Hematopoietic multipotent progenitor cell treated with erythropoietin and hydrocortisone succinate and interleukin-3 and kit ligand, for 8 days (in vitro differentiated cells): ENCODE measurements at regions not wholly inside any gene's neighbourhood (a gene's known extent, or its start where the extent isn't known, plus 50 kb on each side); places are given as distances from the start of the nearest gene placed in this dataset.
"Not testable (repeated sequence)": the region's sequence is repeated elsewhere in the genome, so short reads cannot be mapped to it uniquely, and the experiment has no call there.

Source experiments
- DNase-seq: peaks from one replicate; pipeline ENCODE4 v3.0.0-alpha.2; 2015

- DNase-seq = no peak
Measured at GRCh38 chr14:43665570-43666267, 841.4 kb downstream of the FSCB start.

- DNase-seq = not testable (repeated sequence)
Measured at GRCh38 chr14:43655194-43655593, 851.9 kb downstream of the FSCB start.

GRCh38 chr14:43651896-43652295 lies 855.2 kb downstream of the FSCB start:
- no peak for DNase-seq

GRCh38 chr14:43651185-43651787 lies 855.8 kb downstream of the FSCB start:
- no peak for DNase-seq

GRCh38 chr14:43649508-43649907 lies 857.6 kb downstream of the FSCB start:
- DNase-seq = no peak

- DNase-seq = peak; percentile 2
Measured at GRCh38 chr14:43647302-43647701, 859.8 kb downstream of the FSCB start.

GRCh38 chr14:43640718-43641267 lies 866.3 kb downstream of the FSCB start:
- DNase-seq = no peak

- no peak for DNase-seq
Measured at GRCh38 chr14:43625294-43625693, 881.8 kb downstream of the FSCB start.

GRCh38 chr14:43621282-43621681 lies 885.8 kb downstream of the FSCB start:
- DNase-seq = no peak

GRCh38 chr14:43595096-43595772 lies 911.8 kb downstream of the FSCB start:
- no peak for DNase-seq

- peak; percentile 2 for DNase-seq
Measured at GRCh38 chr14:43591776-43592175, 915.3 kb downstream of the FSCB start.

GRCh38 chr14:43587183-43587582 lies 919.9 kb downstream of the FSCB start:
- no peak for DNase-seq

- no peak for DNase-seq
Measured at GRCh38 chr14:43579671-43580070, 927.4 kb downstream of the FSCB start.

GRCh38 chr14:43568022-43568421 lies 939.1 kb downstream of the FSCB start:
- DNase-seq = no peak

GRCh38 chr14:43548368-43548767 lies 958.7 kb downstream of the FSCB start:
- no peak for DNase-seq

- DNase-seq = peak; percentile 81
Measured at GRCh38 chr14:43547596-43547995, 959.5 kb downstream of the FSCB start.

GRCh38 chr14:43541356-43541755 lies 965.7 kb downstream of the FSCB start:
- DNase-seq = no peak

GRCh38 chr14:43540948-43541347 lies 966.1 kb downstream of the FSCB start:
- no peak for DNase-seq

- no peak for DNase-seq
Measured at GRCh38 chr14:43539210-43539609, 967.9 kb downstream of the FSCB start.

- no peak for DNase-seq
Measured at GRCh38 chr14:43535231-43535838, 971.7 kb downstream of the FSCB start.

- no peak for DNase-seq
Measured at GRCh38 chr14:43532825-43533416, 974.2 kb downstream of the FSCB start.

- DNase-seq = no peak
Measured at GRCh38 chr14:43528321-43528720, 978.8 kb downstream of the FSCB start.

- DNase-seq = no peak
Measured at GRCh38 chr14:43525658-43526057, 981.4 kb downstream of the FSCB start.
